HG03521 (cell line): ENCODE measurements at regions not wholly inside any gene's neighbourhood (a gene's known extent, or its start where the extent isn't known, plus 50 kb on each side); places are given as distances from the start of the nearest gene placed in this dataset.

Source experiments
- ATAC-seq: cut with Tn5 transposase; IDR thresholded peaks from one replicate; pipeline ENCODE4 v1.9.1; 2021; ENCODE audit warnings: mild to moderate bottlenecking, moderate library complexity; ENCODE audit not compliant: unreplicated experiment

DNA sequence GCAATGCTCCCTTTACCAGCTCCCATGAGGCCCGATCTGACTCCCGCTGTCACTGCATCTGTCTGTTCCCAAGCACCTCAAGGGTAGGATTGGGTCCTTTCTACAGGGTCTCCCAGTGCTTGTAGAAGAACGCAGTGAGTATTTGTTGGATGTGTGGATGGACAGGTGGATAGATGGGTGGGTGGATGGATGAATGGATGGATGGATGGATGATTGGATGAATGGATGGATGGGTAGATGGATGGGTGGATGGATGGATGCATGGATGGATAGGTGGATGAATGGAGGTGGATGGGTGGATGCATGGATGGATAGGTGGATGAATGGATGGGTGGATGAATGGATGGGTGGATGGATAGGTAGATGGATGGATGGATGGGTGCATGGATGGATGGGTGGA lies 91.6 kb downstream of the HS1BP3 start:
- no peak for ATAC-seq

DNA sequence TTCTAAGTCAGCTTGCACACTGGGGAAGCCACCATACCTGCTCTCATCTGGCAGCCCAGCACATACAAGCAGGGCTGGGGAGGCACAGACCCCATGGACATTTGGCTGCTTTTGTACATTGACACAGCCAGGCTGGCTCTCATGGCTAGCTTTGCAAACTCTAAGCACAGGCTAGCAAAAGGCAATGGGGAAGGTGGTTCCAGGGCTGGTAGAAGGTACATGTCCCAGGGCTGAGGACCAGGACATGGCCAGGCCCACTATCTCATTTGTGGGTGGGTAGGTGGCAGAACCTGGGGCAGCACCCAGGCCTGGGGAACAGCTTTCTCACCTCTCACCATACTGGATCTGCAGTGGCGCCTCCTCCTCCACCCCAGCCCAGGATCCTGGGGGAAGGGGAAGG lies 90.9 kb downstream of the HS1BP3 start:
- ATAC-seq, result no peak

DNA sequence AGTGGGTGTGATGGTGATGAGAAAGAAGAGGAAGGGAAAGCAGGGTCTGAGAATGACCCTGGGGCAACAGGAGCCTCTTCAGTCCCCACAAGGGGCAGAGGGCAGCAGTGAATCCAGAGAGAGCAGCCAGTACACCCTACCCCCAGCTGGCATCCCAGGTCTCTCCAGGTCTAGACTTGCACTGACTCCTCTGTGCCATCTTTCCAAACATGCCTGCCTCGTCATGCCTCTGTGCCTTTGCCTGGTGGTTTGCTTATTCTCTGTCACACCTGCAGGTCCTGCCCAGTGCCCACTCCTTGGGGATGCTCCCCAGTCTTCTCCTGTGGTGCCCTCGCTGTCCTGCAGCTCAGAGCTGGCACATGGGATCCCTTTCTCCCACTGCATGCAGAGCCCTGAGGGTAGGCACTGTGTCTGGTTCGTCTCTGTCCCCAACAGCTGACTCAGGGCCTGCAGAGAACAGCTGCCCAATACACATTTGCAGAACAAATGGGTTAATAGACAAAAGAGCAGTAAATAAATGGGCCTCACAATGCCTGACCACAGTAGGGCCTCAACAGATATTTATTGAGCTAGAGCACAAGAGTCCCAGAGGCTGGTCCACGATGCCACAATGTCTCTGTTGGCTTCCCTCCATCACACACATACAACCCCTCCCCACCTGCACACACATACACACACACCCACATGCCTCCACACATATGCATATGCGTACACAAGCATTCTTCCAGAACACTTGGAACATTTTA lies 89.8 kb downstream of the HS1BP3 start:
- no peak for ATAC-seq

DNA sequence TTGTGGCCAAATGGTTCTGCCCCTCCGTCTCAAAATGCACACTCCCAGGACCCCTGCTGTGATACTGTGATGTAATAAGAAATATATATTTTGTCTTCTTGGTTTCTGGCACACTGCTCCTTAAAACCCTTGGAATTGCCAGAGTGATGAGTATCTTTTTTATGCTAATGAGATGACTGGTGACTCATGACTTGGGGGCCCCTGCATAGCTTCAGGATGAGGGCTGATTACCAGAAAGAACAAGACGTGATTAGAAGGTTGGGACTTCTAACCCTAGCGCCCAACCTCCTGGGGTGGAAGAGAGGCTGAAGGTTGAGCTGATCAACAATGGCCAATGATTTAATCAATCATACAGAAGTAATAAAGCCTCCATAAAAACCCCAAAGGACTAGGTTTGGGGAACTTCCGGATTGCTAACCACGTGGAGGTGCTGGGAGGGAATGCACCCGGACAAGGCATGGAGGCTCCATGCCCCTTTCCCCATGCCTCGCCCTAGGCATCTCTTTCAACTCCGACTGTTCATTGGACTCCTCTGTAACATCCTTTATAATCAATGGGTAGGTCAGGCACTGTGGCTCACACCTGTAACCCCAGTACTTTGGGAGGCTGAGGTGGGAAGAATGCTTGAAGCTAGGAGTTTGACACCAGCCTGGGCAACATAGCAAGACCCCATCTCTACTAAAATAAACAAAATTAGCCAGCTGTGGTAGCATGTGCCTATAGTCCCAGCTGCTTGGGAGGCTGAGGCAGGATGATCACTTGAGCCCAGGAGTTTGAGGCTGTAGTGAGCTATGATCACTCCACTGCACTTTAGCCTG lies 89.1 kb downstream of the HS1BP3 start:
- ATAC-seq, result no peak

DNA sequence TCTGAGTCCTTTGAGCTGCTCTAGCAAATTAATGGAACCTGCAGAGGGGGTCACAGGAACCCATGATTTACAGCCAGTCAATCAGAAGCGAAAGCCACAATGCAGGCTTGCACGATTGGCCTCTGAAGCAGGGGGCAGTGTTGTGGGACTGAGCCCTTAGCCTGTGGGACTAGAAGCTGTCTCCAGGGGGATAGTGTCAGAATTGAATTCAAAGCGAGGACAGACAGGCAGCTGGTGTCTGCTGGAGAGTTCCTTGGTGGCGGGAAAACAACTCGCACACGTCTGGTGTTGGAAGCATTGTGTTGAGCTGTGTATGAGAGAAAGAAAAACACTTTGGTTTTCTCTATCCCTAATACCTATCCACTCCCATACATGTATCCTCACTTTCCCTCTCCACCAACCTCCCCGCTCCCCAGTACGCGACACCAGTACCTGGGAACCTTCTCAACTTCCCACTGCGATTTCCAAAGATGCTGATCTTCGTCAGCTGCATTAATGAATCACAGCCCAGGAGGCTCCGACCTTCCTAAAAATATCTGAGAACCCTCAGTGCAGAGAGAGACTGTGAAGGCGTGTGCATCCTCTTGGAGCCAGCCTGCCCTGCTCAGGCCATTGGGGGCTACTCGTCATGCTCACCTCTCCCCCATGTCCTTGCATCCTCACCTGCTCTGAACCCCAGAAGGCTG lies 88.2 kb downstream of the HS1BP3 start:
- ATAC-seq, result no peak

DNA sequence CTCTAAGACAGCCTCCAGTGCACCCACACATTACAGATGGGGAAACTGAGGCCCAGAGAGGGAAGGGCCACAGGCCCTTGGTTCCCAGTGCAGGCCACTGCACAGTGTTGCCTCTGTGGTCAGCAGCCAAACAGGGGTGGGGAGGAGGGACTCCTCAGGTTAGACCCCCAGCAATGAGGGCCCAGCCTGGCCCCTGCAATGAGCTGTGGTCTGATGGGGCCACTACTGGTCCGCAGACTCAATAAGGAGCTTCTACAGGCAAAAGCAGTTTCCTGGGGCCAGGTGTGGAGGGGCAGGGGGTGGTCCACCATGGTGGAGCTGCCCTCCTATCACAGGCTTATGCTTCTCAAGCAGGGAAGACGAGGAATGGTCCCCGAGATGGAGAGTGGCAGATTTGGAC lies 87.6 kb downstream of the HS1BP3 start:
- no peak for ATAC-seq

DNA sequence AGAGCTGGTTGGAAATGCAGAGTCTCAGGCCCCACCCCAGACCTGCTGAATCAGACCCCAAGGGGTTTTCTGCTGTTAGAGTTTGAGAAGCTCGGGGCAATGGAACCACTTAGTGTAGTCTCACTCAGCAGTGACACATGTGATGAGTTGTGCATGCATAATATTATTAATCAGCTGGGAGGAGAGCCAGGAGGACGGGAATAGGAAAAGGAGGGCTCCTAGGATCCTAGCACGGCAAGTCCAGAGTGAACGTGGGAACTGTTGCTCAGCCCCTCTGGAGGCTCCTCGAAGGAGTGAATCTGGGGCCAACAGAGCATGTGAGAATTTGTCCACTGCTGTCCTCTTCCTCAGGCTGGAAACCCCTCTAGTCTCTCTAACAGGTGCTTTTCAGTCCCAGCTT lies 87.1 kb downstream of the HS1BP3 start:
- ATAC-seq, result no peak

DNA sequence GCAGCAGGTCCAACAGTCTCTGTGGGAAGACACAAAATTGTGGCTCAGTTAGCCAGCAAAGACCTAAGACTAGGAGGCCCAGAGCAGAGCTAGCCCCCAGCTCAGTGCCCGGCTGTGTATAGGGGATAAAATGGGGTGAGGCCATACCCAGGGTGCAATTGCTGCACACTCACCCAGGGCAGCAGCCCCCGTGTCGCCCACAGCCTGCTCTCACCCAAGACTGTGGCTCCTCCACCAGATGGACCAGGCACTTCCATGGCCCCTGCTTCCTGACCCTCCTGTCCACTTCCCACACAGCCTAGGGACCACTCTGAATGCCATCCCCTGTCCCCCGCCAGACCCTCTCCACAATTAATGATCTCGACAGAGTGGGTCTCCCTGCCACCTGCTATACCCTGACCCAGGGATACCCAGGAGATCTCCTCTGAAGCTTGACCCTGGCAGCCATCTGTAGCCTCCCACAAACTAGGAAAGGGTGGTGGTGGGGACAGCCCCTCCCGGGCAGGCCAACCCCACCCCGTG lies 85.7 kb downstream of the HS1BP3 start:
- no peak for ATAC-seq

DNA sequence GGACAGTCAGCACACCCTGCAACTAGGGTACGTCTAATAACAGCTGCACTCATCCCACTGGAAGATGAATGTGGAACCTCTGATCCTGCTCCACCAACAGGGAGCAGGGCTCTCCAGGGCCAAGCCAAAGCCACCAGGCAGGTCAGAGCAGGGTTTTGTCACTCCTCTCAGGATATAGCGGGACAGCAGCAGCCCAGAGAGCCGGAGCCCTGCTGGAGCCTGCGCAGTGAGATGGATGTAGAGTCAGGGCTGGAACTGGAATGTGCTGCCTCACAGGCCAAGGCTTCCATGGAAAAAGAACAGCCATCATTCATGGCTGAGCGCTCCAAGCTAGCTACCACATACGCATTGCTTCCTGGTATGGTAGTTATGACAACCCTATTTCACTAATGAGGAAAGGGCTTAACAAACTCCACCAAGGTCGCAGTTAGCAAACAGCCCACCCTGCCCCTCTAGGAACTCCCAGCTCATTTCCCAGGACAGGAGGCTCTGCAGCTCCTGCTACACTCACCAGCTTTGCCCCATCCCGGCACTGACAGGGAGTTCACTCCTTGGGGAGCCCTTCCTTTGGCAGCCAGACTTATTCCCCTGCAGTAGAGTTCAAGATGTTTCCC lies 85.2 kb downstream of the HS1BP3 start:
- no peak for ATAC-seq

DNA sequence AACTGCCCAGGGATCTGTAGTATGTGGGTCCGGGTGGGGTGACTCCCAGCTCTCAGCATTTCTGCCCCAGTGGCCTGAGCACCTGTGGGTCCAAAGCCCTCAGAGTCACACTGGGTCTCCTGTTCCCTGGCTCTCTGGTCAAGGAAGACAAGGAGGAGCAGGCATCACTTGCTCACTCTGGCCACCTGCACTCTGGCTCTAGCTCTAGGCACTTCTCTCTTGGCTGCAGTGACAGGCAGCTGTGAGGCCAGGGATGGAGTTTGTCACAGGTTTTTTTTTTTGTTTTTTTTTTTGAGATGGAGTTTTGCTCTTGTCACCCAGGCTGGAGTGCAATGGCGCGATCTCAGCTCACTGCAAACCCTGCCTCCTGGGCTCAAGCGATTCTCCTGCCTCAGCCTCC lies 84.6 kb downstream of the HS1BP3 start:
- ATAC-seq, result no peak

DNA sequence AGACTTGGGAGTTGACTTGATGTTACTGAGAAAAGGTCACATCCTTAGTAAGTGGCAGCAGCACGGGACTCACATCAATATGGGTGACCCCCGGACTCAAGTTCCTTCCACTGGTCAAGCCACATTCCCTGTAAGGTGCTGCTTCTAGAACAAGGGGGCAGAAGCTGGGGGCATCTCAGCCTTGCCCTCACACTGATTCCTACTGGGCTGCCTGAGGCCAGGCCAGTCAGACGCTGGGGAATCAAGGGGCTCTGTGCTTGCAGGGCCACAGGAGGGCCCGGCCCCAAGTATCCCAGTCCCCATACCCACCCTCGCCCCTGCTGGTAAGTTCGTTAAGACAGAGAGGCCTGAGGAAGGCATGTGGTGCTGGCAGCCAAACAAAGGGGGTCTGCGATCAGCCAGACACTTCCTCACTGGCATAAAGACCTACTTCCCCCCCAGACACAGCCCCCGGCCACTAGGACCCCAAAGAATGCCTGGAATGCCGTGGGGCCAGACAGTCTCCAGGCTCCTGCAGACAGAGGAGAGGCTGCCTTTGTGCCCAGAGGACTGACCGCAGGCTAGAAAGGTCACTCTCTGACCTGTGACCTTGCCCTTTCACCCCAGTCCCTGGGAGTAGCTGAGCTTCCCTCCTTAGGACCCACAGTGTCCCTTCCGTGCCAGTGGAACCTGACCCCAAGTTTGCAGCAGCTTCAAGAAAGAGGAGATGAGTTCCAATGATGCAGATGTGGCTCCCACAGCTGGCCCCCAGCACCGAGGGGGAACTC lies 83.6 kb downstream of the HS1BP3 start:
- ATAC-seq, result no peak
